DND-41 (cell line): ENCODE measurements at regions not wholly inside any gene's neighbourhood (a gene's known extent, or its start where the extent isn't known, plus 50 kb on each side); places are given as distances from the start of the nearest gene placed in this dataset.

Source experiments
- CTCF ChIP-seq: IDR thresholded peaks from 2 replicates; pipeline ENCODE4 v1.5.1; 2012; ENCODE audit warnings: borderline replicate concordance, low read length, moderate library complexity, mild to moderate bottlenecking; ENCODE audit not compliant: poor library complexity, severe bottlenecking; ENCODE audit errors: extremely low read depth
- EZH2 ChIP-seq: IDR thresholded peaks from 3 replicates; pipeline ENCODE4 v1.6.1; 2012; ENCODE audit warnings: borderline replicate concordance, low read depth, mild to moderate bottlenecking, moderate library complexity, low read length, inconsistent platforms; ENCODE audit not compliant: severe bottlenecking

DNA sequence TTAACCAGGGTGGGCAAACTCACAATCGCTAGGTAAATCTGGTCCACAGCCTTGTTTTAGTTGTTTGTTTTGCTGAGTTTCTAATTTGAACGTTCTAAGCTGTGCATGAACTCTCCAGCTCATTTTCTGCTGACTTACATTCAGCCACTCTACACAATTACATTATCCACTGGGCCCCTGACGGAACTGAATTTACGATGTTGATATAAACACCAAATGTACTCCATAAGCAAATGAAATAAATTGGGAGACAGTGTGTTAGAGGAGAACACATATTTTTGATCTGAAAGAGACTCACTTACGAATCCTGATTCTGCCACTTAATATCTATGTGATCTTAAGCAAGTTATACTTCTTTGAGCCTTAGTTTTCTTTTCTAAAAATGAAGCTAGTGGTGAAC lies 393.4 kb downstream of the ZNF608 start:
- TF ChIP-seq EZH2 = no peak
- TF ChIP-seq CTCF = no peak
